ENCODE measurements at regions not wholly inside any gene's neighbourhood (a gene's known extent, or its start where the extent isn't known, plus 50 kb on each side); places are given as distances from the start of the nearest gene placed in this dataset.
A peak's percentile ranks its signal among the peaks of the same experiment; 100 is the strongest.

- intact Hi-C loops (cut with DNase I), result no loop called here
- no peak for DNase-seq
Measured at GRCh38 chr2:134146620-134147019, 107.3 kb upstream of the MGAT5 start.

GRCh38 chr2:134148172-134148571, 105.7 kb upstream of the MGAT5 start:
- DNase-seq, result no peak
- intact Hi-C loops (cut with DNase I), result no loop called here

- intact Hi-C loops (cut with DNase I), result no loop called here
- DNase-seq, result no peak
Measured at GRCh38 chr2:134148843-134149472, 104.9 kb upstream of the MGAT5 start.

- no peak for DNase-seq
- intact Hi-C loops (cut with DNase I), result no loop called here
Measured at GRCh38 chr2:134149904-134150303, 104.0 kb upstream of the MGAT5 start.

- intact Hi-C loops (cut with DNase I), result no loop called here
- no peak for DNase-seq
Measured at GRCh38 chr2:134150760-134151159, 103.1 kb upstream of the MGAT5 start.

GRCh38 chr2:134152045-134153010, 101.5 kb upstream of the MGAT5 start:
- intact Hi-C loops (cut with DNase I), result no loop called here
- DNase-seq, result no peak

GRCh38 chr2:134153294-134153880, 100.5 kb upstream of the MGAT5 start:
- no peak for DNase-seq
- intact Hi-C loops (cut with DNase I), result no loop called here

- DNase-seq, result no peak
- intact Hi-C loops (cut with DNase I), result no loop called here
Measured at GRCh38 chr2:134154246-134154645, 99.6 kb upstream of the MGAT5 start.

GRCh38 chr2:134155134-134155533, 98.7 kb upstream of the MGAT5 start:
- DNase-seq, result peak in 2 of 42 donors; percentile 20 to 30
- intact Hi-C loops (cut with DNase I), result no loop called here

GRCh38 chr2:134158295-134158694, 95.6 kb upstream of the MGAT5 start:
- intact Hi-C loops (cut with DNase I), result no loop called here
- DNase-seq, result no peak

- intact Hi-C loops (cut with DNase I), result no loop called here
- DNase-seq, result no peak
Measured at GRCh38 chr2:134161170-134161547, 92.7 kb upstream of the MGAT5 start.

GRCh38 chr2:134163336-134163735, 90.5 kb upstream of the MGAT5 start:
- DNase-seq, result no peak
- intact Hi-C loops (cut with DNase I), result no loop called here

GRCh38 chr2:134164306-134164705, 89.6 kb upstream of the MGAT5 start:
- intact Hi-C loops (cut with DNase I), result no loop called here
- no peak for DNase-seq

- DNase-seq, result peak in 1 of 42 donors; percentile 30
Measured at GRCh38 chr2:134167015-134167414, 86.9 kb upstream of the MGAT5 start.

GRCh38 chr2:134169788-134170187, 84.1 kb upstream of the MGAT5 start:
- DNase-seq, result peak in 1 of 42 donors; percentile 8
- intact Hi-C loops (cut with DNase I), result no loop called here

More at GRCh38 chr2:134167015-134167414, 86.9 kb upstream of the MGAT5 start:
- intact Hi-C loops (cut with DNase I), result no loop called here

GRCh38 chr2:134170294-134170693, 83.6 kb upstream of the MGAT5 start:
- DNase-seq, result peak in 1 of 42 donors; percentile 19
- intact Hi-C loops (cut with DNase I), result no loop called here

- DNase-seq, result no peak
- intact Hi-C loops (cut with DNase I), result no loop called here
Measured at GRCh38 chr2:134170700-134171099, 83.2 kb upstream of the MGAT5 start.

GRCh38 chr2:134173338-134174016, 80.4 kb upstream of the MGAT5 start:
- DNase-seq, result peak; percentile 14 to 86 (median 52)
- intact Hi-C loops (cut with DNase I), result no loop called here

GRCh38 chr2:134174711-134175110, 79.2 kb upstream of the MGAT5 start:
- intact Hi-C loops (cut with DNase I), result no loop called here
- no peak for DNase-seq

GRCh38 chr2:134175834-134176233, 78.0 kb upstream of the MGAT5 start:
- DNase-seq, result no peak
- intact Hi-C loops (cut with DNase I), result no loop called here

All from head of caudate nucleus (tissue), 42 donors.